ENCODE measurements at regions not wholly inside any gene's neighbourhood (a gene's known extent, or its start where the extent isn't known, plus 50 kb on each side); places are given as distances from the start of the nearest gene placed in this dataset.

DNA sequence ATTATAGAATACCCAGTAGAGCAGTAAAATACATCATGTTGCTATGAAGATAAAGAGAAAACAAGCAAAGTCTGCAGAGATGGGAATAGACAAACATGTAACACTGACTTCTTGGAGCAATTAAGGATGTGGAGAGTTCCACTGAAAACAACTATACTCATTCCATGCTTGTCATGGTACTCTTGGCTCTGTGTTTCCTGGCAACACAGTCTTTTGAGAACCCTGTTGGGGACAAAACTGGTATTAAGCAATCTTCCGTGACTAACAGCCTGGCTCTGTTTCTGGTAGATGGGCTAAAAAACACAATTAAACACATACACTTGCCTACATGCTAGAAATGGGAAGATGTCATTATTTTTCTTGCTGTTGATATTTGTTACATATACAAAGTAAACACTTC, 1212.3 kb upstream of the GBE1 start:
- Histone ChIP-seq H3K4me1 (replicated peaks in 1 of 2; ENCODE audit: control insufficient read depth in 2 of 2, insufficient read depth in 2 of 2, low read length in 2 of 2) (no peaks in the 10 kb centered on the region), H3K27me3 (ENCODE audit: control insufficient read depth in 2 of 2, insufficient read depth in 2 of 2, low read length in 2 of 2) (no peaks in the 10 kb centered on the region), H3K4me2 (ENCODE audit: insufficient read depth, low read length) (no peak overlapping the region), H4K20me1 (replicated peaks; ENCODE audit: control insufficient read depth, insufficient read depth, low read length) (no peaks in the 10 kb centered on the region), H3K4me3 (no peak overlapping the region), H2AFZ (ENCODE audit: low read depth, low read length) (no peak overlapping the region), H3K9ac (ENCODE audit: insufficient read depth in 1 of 2, low read depth in 2 of 2, low read length in 2 of 2) (no peak overlapping the region), H3K9me3 (replicated peaks; ENCODE audit: control insufficient read depth, insufficient read depth, low read depth, low read length) (no peaks in the 10 kb centered on the region), H3K27ac (ENCODE audit: extremely low read depth, low read depth, low read length) (no peak overlapping the region), H3K79me2 (ENCODE audit: control insufficient read depth, insufficient read depth, low read length) (no peaks in the 10 kb centered on the region), H3K36me3 (ENCODE audit: control insufficient read depth, insufficient read depth, low read length) (no peaks in the 10 kb centered on the region), H3K9me1 (ENCODE audit: control insufficient read depth, insufficient read depth, low read length) (no peaks in the 10 kb centered on the region)
- intact Hi-C loops (cut with micrococcal nuclease): no loop called here
- no TSS peak for BruUV-seq (replicated peaks)
- in situ Hi-C loops (cut with MboI): no loop called here
- DNase-seq (ENCODE audit: extremely low read depth in 1 of 4, low spot score in 3 of 4) (no peak), FAIRE-seq (no peak), ATAC-seq (no peak)
- POLR2A ChIA-PET: no interaction called here
- 0% methylated on average over 1 of the region's 1 CpG for WGBS (ENCODE audit: insufficient coverage, low coverage, missing lambda C conversion rate)
- CTCF ChIA-PET (ENCODE audit: low intra/inter-chr PET ratio): no interaction called here
- TF ChIP-seq PCBP1 (IDR thresholded peaks at IDR 0.05; ENCODE audit: low read depth, low read length, poor library complexity, severe bottlenecking) (no peak), LEF1 (IDR thresholded peaks at IDR 0.05) (no peak), MEF2A (IDR thresholded peaks at IDR 0.05; ENCODE audit: control insufficient read depth, low read depth, low read length) (no peak)

DNA sequence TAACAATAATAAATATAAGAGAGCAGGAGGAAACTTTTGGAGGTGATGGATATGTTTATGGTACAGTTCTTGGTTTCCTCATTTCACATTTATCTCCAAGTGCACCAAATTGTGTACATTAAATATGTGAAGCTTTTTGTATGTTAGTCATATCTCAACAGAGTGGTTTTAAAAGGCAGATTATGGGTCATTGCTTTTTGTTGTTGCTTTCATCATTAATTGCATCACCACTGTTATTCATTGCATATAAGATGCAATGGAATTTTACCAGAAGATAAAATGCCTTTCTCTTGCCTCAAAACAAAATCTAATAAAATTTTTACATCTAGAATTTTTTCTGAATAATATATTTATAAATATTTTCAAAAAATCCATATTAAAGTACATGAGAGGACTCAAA, 1198.9 kb upstream of the GBE1 start:
- TF ChIP-seq EZH2 (IDR thresholded peaks at IDR 0.05; ENCODE audit: borderline replicate concordance, low read depth, low read length): no peak
- H3K4me1 ChIP-seq (replicated peaks in 1 of 2; ENCODE audit: control insufficient read depth in 2 of 2, insufficient read depth in 2 of 2, low read length in 2 of 2): no peaks in the 10 kb centered on the region
- no peak overlapping the region for H3K4me2 ChIP-seq (ENCODE audit: insufficient read depth, low read length)
- no peaks in the 10 kb centered on the region for H3K36me3 ChIP-seq (ENCODE audit: control insufficient read depth, insufficient read depth, low read length)
- ChIA-PET POLR2A (no interaction called here), CTCF (ENCODE audit: low intra/inter-chr PET ratio) (no interaction called here)
- no peak for DNase-seq (ENCODE audit: extremely low read depth in 1 of 4, low spot score in 3 of 4)
- no peak overlapping the region for H3K4me3 ChIP-seq
- no peaks in the 10 kb centered on the region for H3K9me1 ChIP-seq (ENCODE audit: control insufficient read depth, insufficient read depth, low read length)
- no peak overlapping the region for H2AFZ ChIP-seq (ENCODE audit: low read depth, low read length)
- no TSS peak for BruUV-seq (replicated peaks)
- H3K27ac ChIP-seq (ENCODE audit: extremely low read depth, low read depth, low read length): no peak overlapping the region
- no peaks in the 10 kb centered on the region for H3K79me2 ChIP-seq (ENCODE audit: control insufficient read depth, insufficient read depth, low read length)
- H3K27me3 ChIP-seq (ENCODE audit: control insufficient read depth in 2 of 2, insufficient read depth in 2 of 2, low read length in 2 of 2): no peaks in the 10 kb centered on the region
- FAIRE-seq: no peak
- intact Hi-C loops (cut with micrococcal nuclease) (no loop called here), in situ Hi-C loops (cut with MboI) (no loop called here)
- no peaks in the 10 kb centered on the region for H4K20me1 ChIP-seq (replicated peaks; ENCODE audit: control insufficient read depth, insufficient read depth, low read length)
- ATAC-seq: no peak
- no peaks in the 10 kb centered on the region for H3K9me3 ChIP-seq (replicated peaks; ENCODE audit: control insufficient read depth, insufficient read depth, low read depth, low read length)
- H3K9ac ChIP-seq (ENCODE audit: insufficient read depth in 1 of 2, low read depth in 2 of 2, low read length in 2 of 2): no peak overlapping the region
